GM12878 (cell line): ENCODE measurements at regions not wholly inside any gene's neighbourhood (a gene's known extent, or its start where the extent isn't known, plus 50 kb on each side); places are given as distances from the start of the nearest gene placed in this dataset.

Experiments used
- ATAC-seq: fragments of 200-7000 bp; cut with Tn5 transposase; 3 replicates; pipeline ENCODE4 v1.9.1; 2020; ENCODE audit warnings: mild to moderate bottlenecking, moderate library complexity
- BruUV-seq: library from RNA; stranded (reverse); fragments of 400-500 nt; replicated peaks from 2 replicates; lab custom pipeline; 2021; lab: Mats Ljungman, UMichigan
- CTCF ChIA-PET: fragments of 300-600 bp; sonication (Branson Sonifier 250); formaldehyde crosslinking; extraction: SDS; loops from one replicate; lab custom pipeline; 2021; ENCODE audit warnings: inconsistent platforms; lab: Yijun Ruan, JAX
- POLR2A ChIA-PET: fragments of 350-600 bp; formaldehyde crosslinking; extraction: SDS; loops from one replicate; lab custom pipeline; 2021; ENCODE audit warnings: inconsistent platforms; lab: Charles Lee
- RAD21 ChIA-PET: fragments of 300-600 bp; sonication (Branson Sonifier 250); formaldehyde crosslinking; loops from one replicate; lab custom pipeline; 2023; ENCODE audit warnings: antibody characterized with exemption; ENCODE audit not compliant: unreplicated experiment; lab: Charles Lee
- SMC1A ChIA-PET: fragments of 300-600 bp; sonication (Branson Sonifier 250); formaldehyde crosslinking; loops from one replicate; lab custom pipeline; 2023; ENCODE audit not compliant: unreplicated experiment, uncharacterized antibody; lab: Charles Lee
- DNase-seq: peaks from one replicate; pipeline ENCODE4 v3.0.0-alpha.2; 2011; ENCODE audit warnings: low read depth, low spot score
- FAIRE-seq: peaks from 3 replicates; lab custom pipeline; 2011; peaks lifted over from hg19 to GRCh38; lab: Jason Lieb, UNC
- H2AFZ ChIP-seq: 2 replicates; pipeline ENCODE4 v1.6.0; 2011; ENCODE audit warnings: low read depth, low read length, control low read depth; ENCODE audit not compliant: control insufficient read depth
- H3K27ac ChIP-seq: 2 replicates; pipeline ENCODE4 v1.5.1; 2011; ENCODE audit warnings: control low read depth; ENCODE audit not compliant: control insufficient read depth, insufficient read depth
- H3K27me3 ChIP-seq, 2 experiments: replicated peaks in 1 of 2; 2 replicates each; pipeline versions ENCODE4 v1.6.0 to v1.6.1; 2011; ENCODE audit warnings: low read length in 1 of 2; ENCODE audit not compliant: control insufficient read depth in 2 of 2, insufficient read depth in 2 of 2
- H3K36me3 ChIP-seq, 2 experiments: 2 replicates each; pipeline ENCODE4 v1.5.1; 2011; ENCODE audit warnings: low read length in 1 of 2; ENCODE audit not compliant: control insufficient read depth in 2 of 2, insufficient read depth in 2 of 2
- H3K4me1 ChIP-seq: 2 replicates; pipeline ENCODE4 v1.6.1; 2011; ENCODE audit warnings: mild to moderate bottlenecking, low read length, moderate library complexity, mixed read lengths; ENCODE audit not compliant: control insufficient read depth, insufficient read depth
- H3K4me2 ChIP-seq: 2 replicates; pipeline ENCODE4 v1.6.0; 2011; ENCODE audit warnings: control low read depth; ENCODE audit not compliant: control insufficient read depth, insufficient read depth
- H3K4me3 ChIP-seq: fragments of 200-600 bp; sonication (generic); 2 replicates; pipeline ENCODE4 v1.5.1; 2016
- H3K79me2 ChIP-seq: 2 replicates; pipeline ENCODE4 v1.6.0; 2011; ENCODE audit warnings: low read length; ENCODE audit not compliant: control insufficient read depth, insufficient read depth
- H3K9ac ChIP-seq: 2 replicates; pipeline ENCODE4 v1.8.0; 2011; ENCODE audit warnings: low read length, control low read depth, mixed read lengths; ENCODE audit not compliant: control insufficient read depth, insufficient read depth
- H3K9me3 ChIP-seq: replicated peaks from 3 replicates; pipeline ENCODE4 v1.5.1; 2011; ENCODE audit warnings: mild to moderate bottlenecking, low read length; ENCODE audit not compliant: control insufficient read depth, insufficient read depth
- H4K20me1 ChIP-seq: 2 replicates; pipeline ENCODE4 v1.6.0; 2011; ENCODE audit not compliant: control insufficient read depth, insufficient read depth
- ESRRA ChIP-seq: IDR thresholded peaks from 2 replicates; pipeline ENCODE4 v1.6.1; 2012; ENCODE audit warnings: mild to moderate bottlenecking, low read length, improper control_type of control experiment
- HCFC1 ChIP-seq: fragments of 150-350 bp; IDR thresholded peaks from 2 replicates; pipeline ENCODE4 v1.6.1; 2014; ENCODE audit warnings: low read length
- IKZF1 ChIP-seq: fragments of 450-650 bp; conservative IDR thresholded peaks from 2 replicates; pipeline ENCODE4 v1.6.1; 2017; ENCODE audit warnings: antibody characterized with exemption, mild to moderate bottlenecking
- LARP7 ChIP-seq: fragments of 450-650 bp; IDR thresholded peaks from 2 replicates; pipeline ENCODE4 v1.6.1; 2017; ENCODE audit warnings: mild to moderate bottlenecking
- MTA3 ChIP-seq: IDR thresholded peaks from 2 replicates; pipeline ENCODE4 v1.6.1; 2012; ENCODE audit warnings: low read length, inconsistent platforms, borderline replicate concordance
- NRF1 ChIP-seq: conservative IDR thresholded peaks from 2 replicates; pipeline ENCODE4 v1.6.1; 2011; ENCODE audit warnings: mild to moderate bottlenecking, low read depth, low read length, improper control_type of control experiment
- PAX8 ChIP-seq: fragments of 450-650 bp; IDR thresholded peaks from 2 replicates; pipeline ENCODE4 v1.6.1; 2017; ENCODE audit warnings: mild to moderate bottlenecking, moderate library complexity
- RUNX3 ChIP-seq: IDR thresholded peaks from 2 replicates; pipeline ENCODE4 v1.6.1; 2012; ENCODE audit warnings: low read length, inconsistent platforms
- SMC3 ChIP-seq: IDR thresholded peaks from 2 replicates; pipeline ENCODE4 v1.6.1; 2011; ENCODE audit warnings: low read length, improper control_type of control experiment, borderline replicate concordance
- WGBS: methylation state at CpG from one replicate; pipeline ENCODE4 v1.1.6; 2016; ENCODE audit warnings: low lambda C conversion rate; ENCODE audit not compliant: insufficient replicate concordance, insufficient coverage; ENCODE audit errors: missing lambda C conversion rate; 5-methylcytosine and 5-hydroxymethylcytosine counted together
- in situ Hi-C: fragments of 300-500 bp; cut with MboI; formaldehyde crosslinking; loops from 9 replicates; pipeline ENCODE4 v1.14.3; 2018; ENCODE audit warnings: mixed read lengths
- intact Hi-C: fragments of 100-400 bp; cut with micrococcal nuclease; formaldehyde crosslinking; loops from one replicate; pipeline ENCODE4 v1.14.2; 2022; ENCODE audit not compliant: unreplicated experiment
- TF ChIP-seq, protein P1 (sequence below): IDR thresholded peaks from 2 replicates; pipeline ENCODE4 v1.6.1; 2011; ENCODE audit warnings: low read depth, mild to moderate bottlenecking, low read length, moderate library complexity, borderline replicate concordance; ENCODE audit errors: extremely low read depth
- TF ChIP-seq, protein P2 (sequence below): fragments of 450-650 bp; IDR thresholded peaks from 2 replicates; pipeline ENCODE4 v1.6.1; 2017; ENCODE audit warnings: mild to moderate bottlenecking

DNA sequence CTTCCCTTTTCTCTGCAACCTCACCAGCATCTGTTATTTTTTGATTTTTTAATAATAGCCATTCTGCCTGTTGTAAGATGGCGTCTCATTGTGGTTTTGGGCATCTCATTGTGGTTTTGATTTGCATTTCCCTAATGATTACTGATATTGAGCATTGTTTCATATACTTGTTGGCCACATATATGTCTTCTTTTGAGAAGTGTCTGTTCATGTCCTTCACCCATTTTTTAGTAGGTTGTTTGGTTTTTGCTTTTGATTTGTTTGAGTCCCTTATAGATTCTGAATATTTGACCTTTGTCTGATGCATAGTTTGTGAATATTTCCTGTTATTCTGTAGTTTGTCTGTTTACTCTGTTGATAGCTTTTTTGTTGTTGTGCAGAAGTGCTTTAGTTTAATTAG lies 312.2 kb upstream of the TBC1D5 start (continued):
- TF ChIP-seq, protein P1, sequence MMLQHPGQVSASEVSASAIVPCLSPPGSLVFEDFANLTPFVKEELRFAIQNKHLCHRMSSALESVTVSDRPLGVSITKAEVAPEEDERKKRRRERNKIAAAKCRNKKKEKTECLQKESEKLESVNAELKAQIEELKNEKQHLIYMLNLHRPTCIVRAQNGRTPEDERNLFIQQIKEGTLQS, result no peak
- no peak for TF ChIP-seq ESRRA
- TF ChIP-seq, protein P2, sequence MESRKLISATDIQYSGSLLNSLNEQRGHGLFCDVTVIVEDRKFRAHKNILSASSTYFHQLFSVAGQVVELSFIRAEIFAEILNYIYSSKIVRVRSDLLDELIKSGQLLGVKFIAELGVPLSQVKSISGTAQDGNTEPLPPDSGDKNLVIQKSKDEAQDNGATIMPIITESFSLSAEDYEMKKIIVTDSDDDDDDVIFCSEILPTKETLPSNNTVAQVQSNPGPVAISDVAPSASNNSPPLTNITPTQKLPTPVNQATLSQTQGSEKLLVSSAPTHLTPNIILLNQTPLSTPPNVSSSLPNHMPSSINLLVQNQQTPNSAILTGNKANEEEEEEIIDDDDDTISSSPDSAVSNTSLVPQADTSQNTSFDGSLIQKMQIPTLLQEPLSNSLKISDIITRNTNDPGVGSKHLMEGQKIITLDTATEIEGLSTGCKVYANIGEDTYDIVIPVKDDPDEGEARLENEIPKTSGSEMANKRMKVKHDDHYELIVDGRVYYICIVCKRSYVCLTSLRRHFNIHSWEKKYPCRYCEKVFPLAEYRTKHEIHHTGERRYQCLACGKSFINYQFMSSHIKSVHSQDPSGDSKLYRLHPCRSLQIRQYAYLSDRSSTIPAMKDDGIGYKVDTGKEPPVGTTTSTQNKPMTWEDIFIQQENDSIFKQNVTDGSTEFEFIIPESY, result no peak
- TF ChIP-seq HCFC1, result no peak
- TF ChIP-seq PAX8, result no peak
- TF ChIP-seq LARP7, result no peak
- no peak for TF ChIP-seq NRF1
- no peak for TF ChIP-seq RUNX3
- no peak for TF ChIP-seq IKZF1
- no peak for TF ChIP-seq SMC3

DNA sequence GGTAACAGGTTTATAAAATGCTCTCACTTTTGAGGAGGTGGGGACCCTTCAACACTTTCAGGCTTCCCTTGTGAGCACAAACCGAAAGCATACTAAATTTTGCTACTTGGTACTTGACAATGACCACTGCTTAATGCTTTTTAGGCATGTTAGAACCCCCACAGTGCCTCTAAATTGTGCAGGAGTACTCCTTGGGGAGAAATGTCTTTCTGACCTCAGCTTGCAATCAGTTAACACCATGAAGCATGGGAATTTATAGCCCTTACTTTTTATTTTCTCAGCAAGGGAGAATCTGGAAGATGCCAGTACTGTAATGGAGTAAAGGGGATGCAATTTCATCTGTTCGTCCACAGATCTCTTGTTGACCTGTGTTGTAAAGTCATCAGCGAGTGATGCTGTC lies 308.9 kb upstream of the TBC1D5 start:
- BruUV-seq, result no TSS peak
- POLR2A ChIA-PET, result no interaction called here

More for the DNA sequence above, 308.9 kb upstream of the TBC1D5 start:
- H3K4me1 ChIP-seq, result no peaks in the 10 kb centered on the region
- DNase-seq (no peak), FAIRE-seq (no peak), ATAC-seq (no peak)
- WGBS, result 1% methylated on average over 3 of the region's 3 CpGs
- in situ Hi-C loops, result no loop called here
- CTCF ChIA-PET, result no interaction called here
- no peaks in the 10 kb centered on the region for H3K36me3 ChIP-seq
- intact Hi-C loops, result no loop called here
- TF ChIP-seq MTA3, result no peak
- H2AFZ ChIP-seq, result no peak overlapping the region
- SMC1A ChIA-PET, result interaction anchor here (1.3 kb wide), 1 partner anchor 9 kb away, joined by 3 read pairs; no protein-coding TSS in a partner anchor
- no peaks in the 10 kb centered on the region for H4K20me1 ChIP-seq
- no peaks in the 10 kb centered on the region; a peak in 1 of 4 replicates for H3K27me3 ChIP-seq
- H3K4me2 ChIP-seq, result no peak overlapping the region
- H3K9ac ChIP-seq, result no peak overlapping the region
- no peak overlapping the region for H3K4me3 ChIP-seq
- H3K27ac ChIP-seq, result no peak overlapping the region
- RAD21 ChIA-PET, result no interaction called here
- no peaks in the 10 kb centered on the region for H3K79me2 ChIP-seq
- H3K9me3 ChIP-seq, result no peaks in the 10 kb centered on the region
